NT2/D1 (cell line): ENCODE measurements at regions not wholly inside any gene's neighbourhood (a gene's known extent, or its start where the extent isn't known, plus 50 kb on each side); places are given as distances from the start of the nearest gene placed in this dataset.

Experiments
- SUZ12 ChIP-seq: IDR thresholded peaks from 2 replicates; pipeline ENCODE4 v1.6.1; 2011; ENCODE audit not compliant: insufficient read length, insufficient read depth; ENCODE audit errors: extremely low read depth
- ZNF274 ChIP-seq: IDR thresholded peaks from 2 replicates; pipeline ENCODE4 v1.6.1; 2011; ENCODE audit warnings: mild to moderate bottlenecking, low read depth, low read length

DNA sequence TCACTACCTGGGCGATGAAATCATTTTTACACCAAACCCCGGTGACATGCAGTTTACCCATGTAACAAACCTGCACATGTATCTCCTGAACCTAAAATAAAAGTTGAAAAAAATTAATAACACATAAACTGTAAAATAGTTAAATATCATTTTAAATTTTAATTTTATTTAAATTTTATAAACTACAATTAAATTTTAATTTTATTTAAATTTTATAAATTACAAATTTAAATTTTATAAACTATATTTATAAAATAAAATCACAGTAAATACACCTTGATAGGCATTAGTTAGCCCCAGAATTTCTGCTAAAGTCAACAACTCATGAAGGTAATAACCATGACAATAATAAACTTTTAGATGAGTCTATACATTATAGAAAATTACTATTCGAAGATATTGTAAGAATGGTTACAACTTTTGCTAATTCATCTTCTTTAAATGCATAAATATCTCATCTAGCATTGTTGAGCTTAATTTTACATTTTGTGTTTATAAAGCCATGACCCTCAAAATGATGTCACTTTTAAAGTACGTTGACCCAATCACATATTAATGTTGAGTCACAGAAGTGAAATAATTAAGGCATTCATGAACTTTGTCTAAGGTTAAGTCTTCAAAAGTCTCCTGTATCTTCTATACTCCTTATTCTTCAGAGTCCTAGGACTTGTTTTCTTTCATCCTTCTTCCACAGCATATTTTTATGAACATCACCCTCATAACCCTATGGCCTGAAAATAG is 755.8 kb upstream of the LCORL start:
- TF ChIP-seq ZNF274: no peak
- no peak for TF ChIP-seq SUZ12
